Activated T-cell treated with anti-CD3 and anti-CD28 coated beads, Interleukin-2, amount 50 U/mL, for 4 hours (primary cell): ENCODE measurements at regions not wholly inside any gene's neighbourhood (a gene's known extent, or its start where the extent isn't known, plus 50 kb on each side); places are given as distances from the start of the nearest gene placed in this dataset.
"Not testable (repeated sequence)": the region's sequence is repeated elsewhere in the genome, so short reads cannot be mapped to it uniquely, and the experiment has no call there.

Experiments used
- ATAC-seq, 2 donors: fragments of 200-7000 bp; cut with Tn5 transposase; one replicate each; pipeline ENCODE4 v1.10.0; 2021
- DNase-seq: peaks from one replicate; pipeline ENCODE4 v3.0.0-alpha.2; 2020
- H3K27me3 Mint-ChIP-seq: one replicate; pipeline ENCODE4 v1.8.0; 2021; ENCODE audit warnings: low read depth, mixed read lengths
- H3K36me3 Mint-ChIP-seq: one replicate; pipeline ENCODE4 v1.8.0; 2022; ENCODE audit warnings: mixed read lengths; ENCODE audit not compliant: insufficient read depth
- H3K4me1 Mint-ChIP-seq: one replicate; pipeline ENCODE4 v1.8.0; 2021; ENCODE audit warnings: low read depth, mixed read lengths
- H3K4me3 Mint-ChIP-seq: one replicate; pipeline ENCODE4 v1.8.0; 2021; ENCODE audit warnings: mild to moderate bottlenecking, moderate library complexity, mixed read lengths
- H3K9me3 Mint-ChIP-seq: one replicate; pipeline ENCODE4 v1.8.0; 2021; ENCODE audit warnings: mixed read lengths

GRCh38 chr5:25969042-25969441, 1069.3 kb downstream of the CDH9 start:
- ATAC-seq, H3K4me1 Mint-ChIP-seq, H3K36me3 Mint-ChIP-seq, H3K4me3 Mint-ChIP-seq, H3K27me3 Mint-ChIP-seq, H3K9me3 Mint-ChIP-seq, DNase-seq: not testable (repeated sequence)

DNA sequence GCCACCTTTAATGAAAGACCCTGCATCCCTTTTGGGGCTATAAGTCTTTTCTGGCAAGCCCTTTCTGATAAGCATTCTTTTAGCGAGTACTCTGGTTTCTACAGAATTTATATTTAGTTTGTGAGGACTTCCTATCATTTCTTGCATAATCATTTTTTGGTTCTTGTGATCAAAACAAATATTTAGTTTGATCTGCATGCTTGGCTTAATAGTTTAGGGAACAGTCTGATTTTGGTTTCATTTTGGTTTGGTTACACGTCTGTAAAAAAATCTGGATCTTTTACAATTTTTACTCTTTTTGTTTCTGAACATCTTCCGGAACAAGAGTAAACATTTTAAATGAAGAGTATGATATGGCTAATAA, 1074.4 kb downstream of the CDH9 start:
- ATAC-seq (no peak), DNase-seq (no peak)
- Mint-ChIP-seq H3K27me3 (no peaks in the 10 kb centered on the region), H3K4me1 (no peaks in the 10 kb centered on the region), H3K4me3 (no peak overlapping the region), H3K9me3 (peaks cover 10% of the 10 kb centered on the region), H3K36me3 (no peaks in the 10 kb centered on the region)

GRCh38 chr5:25963251-25964008, 1075.0 kb downstream of the CDH9 start:
- DNase-seq (no peak), ATAC-seq (no peak)
- no peak overlapping the region for H3K4me3 Mint-ChIP-seq
- peaks cover 10% of the 10 kb centered on the region for H3K9me3 Mint-ChIP-seq
- no peaks in the 10 kb centered on the region for H3K4me1 Mint-ChIP-seq
- no peaks in the 10 kb centered on the region for H3K36me3 Mint-ChIP-seq
- no peaks in the 10 kb centered on the region for H3K27me3 Mint-ChIP-seq

- H3K4me1 Mint-ChIP-seq: no peaks in the 10 kb centered on the region
- H3K4me3 Mint-ChIP-seq: no peak overlapping the region
- peaks cover 4% of the 10 kb centered on the region for H3K9me3 Mint-ChIP-seq
Observed at GRCh38 chr5:25955337-25955736, 1083.0 kb downstream of the CDH9 start.

GRCh38 chr5:25950681-25951080, 1087.7 kb downstream of the CDH9 start:
- Mint-ChIP-seq H3K4me3 (no peak overlapping the region), H3K9me3 (peaks cover 7% of the 10 kb centered on the region), H3K4me1 (no peaks in the 10 kb centered on the region), H3K36me3 (no peaks in the 10 kb centered on the region), H3K27me3 (no peaks in the 10 kb centered on the region)
- ATAC-seq: no peak
- no peak for DNase-seq

More at GRCh38 chr5:25955337-25955736, 1083.0 kb downstream of the CDH9 start:
- ATAC-seq (no peak), DNase-seq (no peak)
- no peaks in the 10 kb centered on the region for H3K27me3 Mint-ChIP-seq
- no peaks in the 10 kb centered on the region for H3K36me3 Mint-ChIP-seq

DNA sequence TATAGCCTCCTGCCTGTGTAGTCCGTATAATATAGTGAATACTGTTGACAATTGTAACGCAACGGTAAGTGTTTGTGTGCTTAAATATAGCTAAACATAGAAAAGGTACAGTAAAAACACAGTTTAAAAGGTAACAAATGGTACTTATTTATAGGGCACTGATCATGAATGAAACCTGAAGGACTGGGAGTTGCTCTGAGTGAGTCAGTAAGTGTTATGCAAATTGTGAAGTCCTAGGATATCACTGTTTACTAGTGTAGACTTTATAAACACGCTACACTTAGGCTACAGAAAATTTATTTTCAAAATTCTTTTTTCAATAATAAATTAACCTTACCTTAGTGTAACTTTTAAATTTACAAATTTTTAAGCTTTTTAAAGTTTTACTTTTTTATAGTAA, 1090.1 kb downstream of the CDH9 start:
- Mint-ChIP-seq H3K9me3 (peaks cover 11% of the 10 kb centered on the region), H3K4me1 (no peaks in the 10 kb centered on the region), H3K27me3 (no peaks in the 10 kb centered on the region), H3K36me3 (no peaks in the 10 kb centered on the region), H3K4me3 (no peak overlapping the region)
- no peak for ATAC-seq
- DNase-seq: no peak

DNA sequence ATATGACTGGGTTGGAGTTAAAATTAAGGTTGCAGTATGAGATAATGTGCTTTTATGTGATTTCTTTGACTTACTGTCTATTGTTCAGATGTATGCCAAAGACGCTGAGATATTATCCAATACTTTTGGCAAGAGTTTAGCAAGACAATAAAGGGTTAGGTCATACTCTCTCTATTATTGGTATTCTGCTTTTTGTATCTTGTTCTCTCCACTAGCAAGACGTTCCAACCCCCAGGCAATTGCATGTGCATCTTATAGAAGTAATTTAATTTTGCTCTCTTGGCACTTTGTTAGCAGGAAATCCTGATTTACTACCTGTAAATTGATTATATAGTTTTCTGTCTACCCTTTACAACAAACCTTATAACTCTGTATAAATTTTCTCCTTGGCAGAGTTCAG, 1093.6 kb downstream of the CDH9 start:
- Mint-ChIP-seq H3K4me1 (no peaks in the 10 kb centered on the region), H3K27me3 (no peaks in the 10 kb centered on the region), H3K4me3 (no peak overlapping the region), H3K9me3 (peaks cover 11% of the 10 kb centered on the region), H3K36me3 (no peaks in the 10 kb centered on the region)
- ATAC-seq (no peak), DNase-seq (no peak)

- Mint-ChIP-seq H3K4me1 (no peaks in the 10 kb centered on the region), H3K4me3 (no peak overlapping the region), H3K36me3 (no peaks in the 10 kb centered on the region), H3K27me3 (no peaks in the 10 kb centered on the region), H3K9me3 (peaks cover 16% of the 10 kb centered on the region)
- DNase-seq: no peak
- peak in 1 of 2 donors; percentile 38 for ATAC-seq
Observed at GRCh38 chr5:25909163-25909562, 1129.2 kb downstream of the CDH9 start.

- no peak overlapping the region for H3K4me3 Mint-ChIP-seq
- no peaks in the 10 kb centered on the region for H3K27me3 Mint-ChIP-seq
- peaks cover 12% of the 10 kb centered on the region for H3K9me3 Mint-ChIP-seq
- DNase-seq: no peak
- no peaks in the 10 kb centered on the region for H3K4me1 Mint-ChIP-seq
- no peaks in the 10 kb centered on the region for H3K36me3 Mint-ChIP-seq
- no peak for ATAC-seq
Observed at GRCh38 chr5:25905646-25906045, 1132.7 kb downstream of the CDH9 start.

- peaks cover 19% of the 10 kb centered on the region for H3K9me3 Mint-ChIP-seq
- no peaks in the 10 kb centered on the region for H3K36me3 Mint-ChIP-seq
- no peaks in the 10 kb centered on the region for H3K27me3 Mint-ChIP-seq
- no peaks in the 10 kb centered on the region for H3K4me1 Mint-ChIP-seq
- H3K4me3 Mint-ChIP-seq: no peak overlapping the region
- DNase-seq (no peak), ATAC-seq (no peak)
Observed at GRCh38 chr5:25892211-25892610, 1146.2 kb downstream of the CDH9 start.

- no peak for ATAC-seq
- no peak overlapping the region for H3K4me3 Mint-ChIP-seq
Observed at GRCh38 chr5:25891691-25892090, 1146.7 kb downstream of the CDH9 start.

DNA sequence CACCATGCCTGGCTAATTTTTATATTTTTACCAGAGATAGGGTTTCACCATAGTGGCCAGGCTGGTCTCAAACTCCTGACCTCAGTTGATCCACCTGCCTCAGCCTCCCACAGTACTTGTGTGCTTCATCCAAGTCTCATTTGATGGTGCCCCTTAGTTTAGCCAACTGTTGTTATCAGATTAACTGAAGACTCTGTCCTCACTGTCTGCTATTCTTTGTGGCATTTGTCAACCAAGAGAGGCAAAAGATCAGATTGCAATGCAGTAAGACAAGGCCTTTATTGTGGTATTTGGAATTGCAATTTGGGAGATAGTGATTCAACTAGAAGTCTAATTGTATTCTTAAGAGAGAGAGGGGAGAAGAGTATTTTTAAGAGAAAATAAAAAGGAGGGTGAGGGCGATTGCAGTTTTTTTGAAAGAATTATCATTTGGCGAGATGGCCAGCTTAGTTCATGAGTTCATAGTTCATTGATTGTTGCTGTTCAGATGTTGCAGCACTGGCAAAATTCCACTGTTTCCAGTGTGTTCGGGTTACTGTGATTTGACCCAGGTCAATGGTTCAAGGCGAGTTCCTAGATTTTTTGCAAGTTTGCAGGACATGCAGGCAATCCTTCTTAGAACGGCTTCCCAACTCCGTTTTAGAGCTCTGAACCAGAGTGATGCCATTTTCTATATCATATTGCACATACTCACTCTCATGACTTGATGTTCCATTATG, 1156.9 kb downstream of the CDH9 start:
- H3K4me1 Mint-ChIP-seq: no peaks in the 10 kb centered on the region
- no peak overlapping the region for H3K4me3 Mint-ChIP-seq
- H3K27me3 Mint-ChIP-seq: no peaks in the 10 kb centered on the region
- H3K36me3 Mint-ChIP-seq: no peaks in the 10 kb centered on the region
- no peak for ATAC-seq
- no peak for DNase-seq
- H3K9me3 Mint-ChIP-seq: peaks cover 29% of the 10 kb centered on the region

More at GRCh38 chr5:25891691-25892090, 1146.7 kb downstream of the CDH9 start:
- peaks cover 19% of the 10 kb centered on the region for H3K9me3 Mint-ChIP-seq
- no peaks in the 10 kb centered on the region for H3K36me3 Mint-ChIP-seq
- no peaks in the 10 kb centered on the region for H3K27me3 Mint-ChIP-seq
- no peaks in the 10 kb centered on the region for H3K4me1 Mint-ChIP-seq
- DNase-seq: no peak

DNA sequence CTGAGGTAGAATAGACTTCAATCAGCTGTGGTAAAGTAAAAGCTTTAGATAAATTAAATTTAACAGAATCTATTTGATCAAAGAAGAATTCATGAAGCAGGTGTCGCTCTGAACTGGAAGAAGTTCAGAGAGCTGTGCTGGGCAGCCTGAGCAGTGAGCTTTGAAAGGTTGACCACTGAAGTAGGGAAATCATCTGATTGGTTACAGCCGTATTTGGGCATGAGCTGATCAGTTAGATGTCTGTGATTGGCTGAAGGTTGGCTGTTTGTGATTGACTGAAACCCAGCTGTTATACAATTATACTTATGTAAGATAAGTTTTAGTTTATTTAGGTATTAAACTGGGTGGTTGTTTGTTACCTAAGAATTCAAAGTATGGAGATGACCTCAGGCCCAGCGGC, 1174.6 kb downstream of the CDH9 start:
- ATAC-seq: no peak
- no peaks in the 10 kb centered on the region for H3K36me3 Mint-ChIP-seq
- no peak for DNase-seq
- peaks cover 19% of the 10 kb centered on the region for H3K9me3 Mint-ChIP-seq
- H3K4me1 Mint-ChIP-seq: no peaks in the 10 kb centered on the region
- no peak overlapping the region for H3K4me3 Mint-ChIP-seq
- no peaks in the 10 kb centered on the region for H3K27me3 Mint-ChIP-seq

DNA sequence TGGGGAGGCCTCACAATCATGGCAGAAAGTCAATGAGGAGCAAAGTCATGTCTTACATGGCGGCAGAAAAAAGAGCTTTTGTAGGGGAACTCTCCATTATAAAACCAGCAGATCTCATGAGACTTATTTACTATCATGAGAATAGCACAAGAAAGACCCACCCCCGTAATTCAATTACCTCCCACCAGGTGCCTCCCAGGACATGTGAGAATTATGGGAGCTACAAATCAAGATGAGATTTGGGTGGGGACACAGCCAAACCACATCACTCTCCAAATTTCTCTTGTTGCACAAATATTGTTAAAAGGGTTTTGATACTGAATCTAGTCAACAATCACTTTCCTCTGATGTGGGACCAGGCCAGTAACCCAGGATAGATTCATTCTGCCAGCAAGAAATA, 1176.1 kb downstream of the CDH9 start:
- ATAC-seq (no peak), DNase-seq (no peak)
- H3K9me3 Mint-ChIP-seq: peaks cover 21% of the 10 kb centered on the region
- no peaks in the 10 kb centered on the region for H3K27me3 Mint-ChIP-seq
- H3K36me3 Mint-ChIP-seq: no peaks in the 10 kb centered on the region
- no peak overlapping the region for H3K4me3 Mint-ChIP-seq
- no peaks in the 10 kb centered on the region for H3K4me1 Mint-ChIP-seq

- Mint-ChIP-seq H3K9me3 (peaks cover 17% of the 10 kb centered on the region), H3K27me3 (no peaks in the 10 kb centered on the region), H3K36me3 (no peaks in the 10 kb centered on the region), H3K4me1 (no peaks in the 10 kb centered on the region), H3K4me3 (no peak overlapping the region)
- no peak for DNase-seq
- no peak for ATAC-seq
Observed at GRCh38 chr5:25858019-25858418, 1180.4 kb downstream of the CDH9 start.
